ENCODE measurements at regions not wholly inside any gene's neighbourhood (a gene's known extent, or its start where the extent isn't known, plus 50 kb on each side); places are given as distances from the start of the nearest gene placed in this dataset.

GRCh38 chr2:76668279-76668678, 853.9 kb downstream of the LRRTM4 start (continued):
- TF ChIP-seq CREM (CRISPR knock-in tag; IDR thresholded peaks at IDR 0.05) (no peak), MYBL2 (CRISPR knock-in tag; IDR thresholded peaks at IDR 0.05) (no peak), SMAD4 (CRISPR knock-in tag; IDR thresholded peaks at IDR 0.05) (no peak), RORB (CRISPR knock-in tag; IDR thresholded peaks at IDR 0.05) (no peak), KAT7 (CRISPR knock-in tag; IDR thresholded peaks at IDR 0.05; ENCODE audit: borderline replicate concordance) (no peak)
- TF ChIP-seq, protein P1, sequence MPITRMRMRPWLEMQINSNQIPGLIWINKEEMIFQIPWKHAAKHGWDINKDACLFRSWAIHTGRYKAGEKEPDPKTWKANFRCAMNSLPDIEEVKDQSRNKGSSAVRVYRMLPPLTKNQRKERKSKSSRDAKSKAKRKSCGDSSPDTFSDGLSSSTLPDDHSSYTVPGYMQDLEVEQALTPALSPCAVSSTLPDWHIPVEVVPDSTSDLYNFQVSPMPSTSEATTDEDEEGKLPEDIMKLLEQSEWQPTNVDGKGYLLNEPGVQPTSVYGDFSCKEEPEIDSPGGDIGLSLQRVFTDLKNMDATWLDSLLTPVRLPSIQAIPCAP (CRISPR knock-in tag; IDR thresholded peaks at IDR 0.05), result no peak

GRCh38 chr2:76667821-76668271, 854.3 kb downstream of the LRRTM4 start:
- CTCF ChIA-PET, result no interaction called here
- Mint-ChIP-seq H3K9me3 (no peaks in the 10 kb centered on the region), H3K36me3 (no peaks in the 10 kb centered on the region), H3K4me3 (no peak overlapping the region), H3K4me1 (0 out of 2 replicates have a peak, but pooled peaks cover 4% of the 10 kb centered on the region), H3K27me3 (ENCODE audit: low read depth) (no peaks in the 10 kb centered on the region), H3K27ac (no peak overlapping the region)
- POLR2A ChIA-PET, result no interaction called here
- no peak for ATAC-seq
- TF ChIP-seq ATF6 (CRISPR knock-in tag; IDR thresholded peaks at IDR 0.05), result no peak
- TF ChIP-seq ZNF317 (CRISPR knock-in tag; IDR thresholded peaks at IDR 0.05; ENCODE audit: borderline replicate concordance, low read depth), result no peak
- no peak for TF ChIP-seq NFATC4 (CRISPR knock-in tag; IDR thresholded peaks at IDR 0.05)
- no peak for TF ChIP-seq TEAD4 (CRISPR knock-in tag; IDR thresholded peaks at IDR 0.05)
- TF ChIP-seq ATF3 (CRISPR knock-in tag; conservative IDR thresholded peaks at IDR 0.05), result no peak
- no peak for TF ChIP-seq NFE2L1 (CRISPR knock-in tag; IDR thresholded peaks at IDR 0.05)
- no peak for TF ChIP-seq STAT6 (CRISPR knock-in tag; conservative IDR thresholded peaks at IDR 0.05; ENCODE audit: low read depth)
- TF ChIP-seq, protein P2, sequence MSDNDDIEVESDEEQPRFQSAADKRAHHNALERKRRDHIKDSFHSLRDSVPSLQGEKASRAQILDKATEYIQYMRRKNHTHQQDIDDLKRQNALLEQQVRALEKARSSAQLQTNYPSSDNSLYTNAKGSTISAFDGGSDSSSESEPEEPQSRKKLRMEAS (CRISPR knock-in tag; IDR thresholded peaks at IDR 0.05), result no peak
- TF ChIP-seq ZNF232 (CRISPR knock-in tag; IDR thresholded peaks at IDR 0.05), result no peak
- TF ChIP-seq JUN (CRISPR knock-in tag; IDR thresholded peaks at IDR 0.05), result no peak
- no peak for DNase-seq (ENCODE audit: low spot score)

DNA sequence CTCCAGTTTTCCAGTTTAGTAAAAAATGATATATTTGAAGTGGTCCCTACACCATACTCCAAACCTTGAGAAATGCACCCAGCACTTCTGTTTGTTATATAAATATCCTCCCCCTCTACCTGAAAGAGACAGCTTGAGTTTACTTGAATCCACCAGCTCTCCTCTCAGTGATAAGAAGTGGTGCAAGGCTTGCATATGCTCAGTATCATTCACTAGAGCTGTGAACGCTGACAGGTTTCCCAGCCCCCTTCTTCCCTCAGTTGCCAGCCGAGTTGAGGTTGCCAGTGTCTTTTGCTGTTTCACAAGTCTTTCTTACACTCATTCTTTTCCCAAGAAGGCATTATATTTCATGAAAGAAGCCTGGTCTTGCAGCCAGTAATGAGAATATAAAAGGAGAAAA, 880.0 kb downstream of the LRRTM4 start:
- Mint-ChIP-seq H3K36me3 (peaks cover 6% of the 10 kb centered on the region), H3K9me3 (peaks cover 15% of the 10 kb centered on the region), H3K27me3 (ENCODE audit: low read depth) (no peaks in the 10 kb centered on the region), H3K4me1 (peaks cover 7% of the 10 kb centered on the region; the same call in 1 of the 2 replicates), H3K27ac (no peak overlapping the region), H3K4me3 (no peak overlapping the region)
- no peak for DNase-seq (ENCODE audit: low spot score)
- POLR2A ChIA-PET, result no interaction called here
- ATAC-seq, result peak; percentile 66
- CTCF ChIA-PET, result no interaction called here
- TF ChIP-seq, protein P3, sequence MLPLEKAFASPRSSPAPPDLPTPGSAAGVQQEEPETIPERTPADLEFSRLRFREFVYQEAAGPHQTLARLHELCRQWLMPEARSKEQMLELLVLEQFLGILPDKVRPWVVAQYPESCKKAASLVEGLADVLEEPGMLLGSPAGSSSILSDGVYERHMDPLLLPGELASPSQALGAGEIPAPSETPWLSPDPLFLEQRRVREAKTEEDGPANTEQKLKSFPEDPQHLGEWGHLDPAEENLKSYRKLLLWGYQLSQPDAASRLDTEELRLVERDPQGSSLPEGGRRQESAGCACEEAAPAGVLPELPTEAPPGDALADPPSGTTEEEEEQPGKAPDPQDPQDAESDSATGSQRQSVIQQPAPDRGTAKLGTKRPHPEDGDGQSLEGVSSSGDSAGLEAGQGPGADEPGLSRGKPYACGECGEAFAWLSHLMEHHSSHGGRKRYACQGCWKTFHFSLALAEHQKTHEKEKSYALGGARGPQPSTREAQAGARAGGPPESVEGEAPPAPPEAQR (CRISPR knock-in tag; IDR thresholded peaks at IDR 0.05), result no peak
- TF ChIP-seq ZNF396 (CRISPR knock-in tag; IDR thresholded peaks at IDR 0.05; ENCODE audit: borderline replicate concordance), result no peak
- TF ChIP-seq NR2C2 (CRISPR knock-in tag; IDR thresholded peaks at IDR 0.05), result no peak
- TF ChIP-seq CREM (CRISPR knock-in tag; IDR thresholded peaks at IDR 0.05), result no peak
- TF ChIP-seq ZBTB21 (CRISPR knock-in tag; IDR thresholded peaks at IDR 0.05; ENCODE audit: borderline replicate concordance), result no peak
- TF ChIP-seq CREB1 (CRISPR knock-in tag; IDR thresholded peaks at IDR 0.05), result no peak
- TF ChIP-seq, protein P4, sequence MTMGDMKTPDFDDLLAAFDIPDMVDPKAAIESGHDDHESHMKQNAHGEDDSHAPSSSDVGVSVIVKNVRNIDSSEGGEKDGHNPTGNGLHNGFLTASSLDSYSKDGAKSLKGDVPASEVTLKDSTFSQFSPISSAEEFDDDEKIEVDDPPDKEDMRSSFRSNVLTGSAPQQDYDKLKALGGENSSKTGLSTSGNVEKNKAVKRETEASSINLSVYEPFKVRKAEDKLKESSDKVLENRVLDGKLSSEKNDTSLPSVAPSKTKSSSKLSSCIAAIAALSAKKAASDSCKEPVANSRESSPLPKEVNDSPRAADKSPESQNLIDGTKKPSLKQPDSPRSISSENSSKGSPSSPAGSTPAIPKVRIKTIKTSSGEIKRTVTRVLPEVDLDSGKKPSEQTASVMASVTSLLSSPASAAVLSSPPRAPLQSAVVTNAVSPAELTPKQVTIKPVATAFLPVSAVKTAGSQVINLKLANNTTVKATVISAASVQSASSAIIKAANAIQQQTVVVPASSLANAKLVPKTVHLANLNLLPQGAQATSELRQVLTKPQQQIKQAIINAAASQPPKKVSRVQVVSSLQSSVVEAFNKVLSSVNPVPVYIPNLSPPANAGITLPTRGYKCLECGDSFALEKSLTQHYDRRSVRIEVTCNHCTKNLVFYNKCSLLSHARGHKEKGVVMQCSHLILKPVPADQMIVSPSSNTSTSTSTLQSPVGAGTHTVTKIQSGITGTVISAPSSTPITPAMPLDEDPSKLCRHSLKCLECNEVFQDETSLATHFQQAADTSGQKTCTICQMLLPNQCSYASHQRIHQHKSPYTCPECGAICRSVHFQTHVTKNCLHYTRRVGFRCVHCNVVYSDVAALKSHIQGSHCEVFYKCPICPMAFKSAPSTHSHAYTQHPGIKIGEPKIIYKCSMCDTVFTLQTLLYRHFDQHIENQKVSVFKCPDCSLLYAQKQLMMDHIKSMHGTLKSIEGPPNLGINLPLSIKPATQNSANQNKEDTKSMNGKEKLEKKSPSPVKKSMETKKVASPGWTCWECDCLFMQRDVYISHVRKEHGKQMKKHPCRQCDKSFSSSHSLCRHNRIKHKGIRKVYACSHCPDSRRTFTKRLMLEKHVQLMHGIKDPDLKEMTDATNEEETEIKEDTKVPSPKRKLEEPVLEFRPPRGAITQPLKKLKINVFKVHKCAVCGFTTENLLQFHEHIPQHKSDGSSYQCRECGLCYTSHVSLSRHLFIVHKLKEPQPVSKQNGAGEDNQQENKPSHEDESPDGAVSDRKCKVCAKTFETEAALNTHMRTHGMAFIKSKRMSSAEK (CRISPR knock-in tag; IDR thresholded peaks at IDR 0.05; ENCODE audit: borderline replicate concordance), result no peak
- TF ChIP-seq SOX15 (CRISPR knock-in tag; IDR thresholded peaks at IDR 0.05), result no peak
- TF ChIP-seq, protein P5, sequence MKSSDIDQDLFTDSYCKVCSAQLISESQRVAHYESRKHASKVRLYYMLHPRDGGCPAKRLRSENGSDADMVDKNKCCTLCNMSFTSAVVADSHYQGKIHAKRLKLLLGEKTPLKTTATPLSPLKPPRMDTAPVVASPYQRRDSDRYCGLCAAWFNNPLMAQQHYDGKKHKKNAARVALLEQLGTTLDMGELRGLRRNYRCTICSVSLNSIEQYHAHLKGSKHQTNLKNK (CRISPR knock-in tag; IDR thresholded peaks at IDR 0.05), result no peak
